Left ventricle myocardium inferior (tissue), 1 donor: ENCODE measurements at regions not wholly inside any gene's neighbourhood (a gene's known extent, or its start where the extent isn't known, plus 50 kb on each side); places are given as distances from the start of the nearest gene placed in this dataset.

Source experiments
- DNase-seq: peaks from one replicate; pipeline ENCODE4 v3.0.0-alpha.2; 2020
- H3K27ac ChIP-seq: fragments of 200-600 bp; replicated peaks from 2 replicates; pipeline ENCODE4 v1.8.0; 2021
- H3K27me3 ChIP-seq: fragments of 200-600 bp; 2 replicates; pipeline ENCODE4 v1.8.0; 2021; ENCODE audit warnings: low read depth
- H3K36me3 ChIP-seq: fragments of 200-600 bp; 2 replicates; pipeline ENCODE4 v1.8.0; 2021
- H3K4me1 ChIP-seq: fragments of 200-600 bp; 2 replicates; pipeline ENCODE4 v1.8.0; 2021
- H3K4me3 ChIP-seq: fragments of 200-600 bp; 2 replicates; pipeline ENCODE4 v1.8.0; 2021; ENCODE audit warnings: mild to moderate bottlenecking, moderate library complexity
- H3K9me3 ChIP-seq: fragments of 200-600 bp; replicated peaks from 2 replicates; pipeline ENCODE4 v1.8.0; 2021
- intact Hi-C: fragments of 100-400 bp; cut with micrococcal nuclease; formaldehyde crosslinking; loops from one replicate; pipeline ENCODE4 v1.11.0; 2022
- TF ChIP-seq, protein P1 (sequence below): fragments of 200-600 bp; IDR thresholded peaks from 2 replicates; pipeline ENCODE4 v1.8.0; 2021; ENCODE audit warnings: antibody characterized with exemption, mild to moderate bottlenecking, borderline replicate concordance
- donor health status: DM: no; HTN: yes; CAD: no; lungs with severe emphysema.

DNA sequence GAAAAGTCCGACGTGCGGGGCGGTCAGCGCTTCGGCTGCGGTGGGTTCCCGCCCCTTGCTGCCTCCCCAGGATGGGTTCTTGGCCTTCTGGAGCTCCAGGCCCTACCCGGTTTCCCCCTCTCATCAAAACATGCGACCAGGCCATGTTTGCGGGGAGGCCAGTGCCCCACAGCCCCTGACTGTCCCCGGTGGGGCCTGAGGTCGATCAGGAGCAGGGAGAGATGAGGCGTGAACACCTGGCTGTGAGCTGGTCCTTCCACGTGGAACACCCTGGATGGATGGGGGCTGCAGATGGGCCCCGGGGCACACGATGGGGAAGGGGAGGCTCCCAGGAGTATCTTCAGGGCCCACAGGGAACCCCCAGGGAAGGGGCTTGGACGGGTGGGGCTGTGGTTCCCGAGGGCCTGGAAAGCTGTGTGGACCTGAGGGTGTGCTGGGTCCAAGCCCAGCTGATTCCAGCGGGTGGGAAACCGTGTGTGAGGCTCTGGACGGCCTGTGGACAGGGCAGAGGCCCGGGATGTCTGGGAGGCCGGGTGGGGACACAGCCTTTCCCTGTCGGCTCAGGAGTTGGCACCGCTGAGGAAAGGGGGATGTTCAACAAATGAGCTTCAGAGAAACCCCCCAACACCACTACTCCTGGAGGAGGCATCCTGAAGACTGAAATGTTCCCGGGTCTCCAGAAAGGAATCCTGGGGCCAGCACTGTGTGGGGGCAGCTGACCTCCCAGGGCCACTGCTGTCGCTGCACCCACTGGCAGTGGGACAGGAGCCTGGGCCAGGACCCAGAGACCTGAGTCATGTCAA lies 187.0 kb upstream of the C14orf180 start:
- Histone ChIP-seq H3K9me3 (peaks cover 9% of the 10 kb centered on the region), H3K36me3 (no peaks in the 10 kb centered on the region), H3K4me1 (peaks cover 43% of the 10 kb centered on the region), H3K27me3 (peaks cover 8% of the 10 kb centered on the region), H3K4me3 (no peak overlapping the region), H3K27ac (peak overlapping the region; percentile 90)
- TF ChIP-seq, protein P1, sequence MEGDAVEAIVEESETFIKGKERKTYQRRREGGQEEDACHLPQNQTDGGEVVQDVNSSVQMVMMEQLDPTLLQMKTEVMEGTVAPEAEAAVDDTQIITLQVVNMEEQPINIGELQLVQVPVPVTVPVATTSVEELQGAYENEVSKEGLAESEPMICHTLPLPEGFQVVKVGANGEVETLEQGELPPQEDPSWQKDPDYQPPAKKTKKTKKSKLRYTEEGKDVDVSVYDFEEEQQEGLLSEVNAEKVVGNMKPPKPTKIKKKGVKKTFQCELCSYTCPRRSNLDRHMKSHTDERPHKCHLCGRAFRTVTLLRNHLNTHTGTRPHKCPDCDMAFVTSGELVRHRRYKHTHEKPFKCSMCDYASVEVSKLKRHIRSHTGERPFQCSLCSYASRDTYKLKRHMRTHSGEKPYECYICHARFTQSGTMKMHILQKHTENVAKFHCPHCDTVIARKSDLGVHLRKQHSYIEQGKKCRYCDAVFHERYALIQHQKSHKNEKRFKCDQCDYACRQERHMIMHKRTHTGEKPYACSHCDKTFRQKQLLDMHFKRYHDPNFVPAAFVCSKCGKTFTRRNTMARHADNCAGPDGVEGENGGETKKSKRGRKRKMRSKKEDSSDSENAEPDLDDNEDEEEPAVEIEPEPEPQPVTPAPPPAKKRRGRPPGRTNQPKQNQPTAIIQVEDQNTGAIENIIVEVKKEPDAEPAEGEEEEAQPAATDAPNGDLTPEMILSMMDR: no peak
- intact Hi-C loops: no loop called here
- no peak for DNase-seq

GRCh38 chr14:104393199-104393897 lies 186.2 kb upstream of the C14orf180 start:
- Histone ChIP-seq H3K27ac (peak overlapping the region; percentile 90), H3K27me3 (peaks cover 8% of the 10 kb centered on the region), H3K4me3 (peak overlapping the region; percentile 11), H3K9me3 (peaks cover 17% of the 10 kb centered on the region), H3K36me3 (no peaks in the 10 kb centered on the region), H3K4me1 (peaks cover 43% of the 10 kb centered on the region)
- peak; percentile 55 for DNase-seq
- intact Hi-C loops: no loop called here
- TF ChIP-seq, protein P1: no peak

DNA sequence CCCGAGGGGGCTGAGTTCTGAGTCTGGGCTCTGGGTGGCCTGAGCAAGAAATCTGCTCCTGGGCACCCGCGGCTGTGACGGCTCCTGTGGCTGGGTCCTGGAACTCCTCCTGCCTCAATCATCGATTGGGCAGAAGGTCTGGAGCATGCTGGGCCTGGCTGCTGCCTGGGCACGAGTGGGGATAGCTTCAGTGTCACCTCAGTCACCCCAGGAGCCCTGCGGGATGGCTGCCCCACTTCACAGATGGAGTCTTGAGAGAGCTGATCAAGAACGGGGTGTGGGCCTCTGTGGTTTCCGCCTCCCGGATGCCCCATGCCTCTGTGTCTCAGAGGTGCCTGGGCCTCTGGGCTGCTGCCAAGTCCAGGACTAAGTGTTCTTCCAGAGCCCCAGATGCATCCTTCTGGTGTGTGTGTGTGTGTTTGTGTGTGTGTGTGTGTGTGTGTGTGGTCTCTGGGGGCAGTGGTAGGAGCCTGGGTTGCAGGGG lies 185.6 kb upstream of the C14orf180 start:
- Histone ChIP-seq H3K27ac (peak overlapping the region; percentile 90), H3K4me1 (peaks cover 43% of the 10 kb centered on the region), H3K4me3 (peak overlapping the region; percentile 11), H3K36me3 (no peaks in the 10 kb centered on the region), H3K9me3 (peaks cover 23% of the 10 kb centered on the region), H3K27me3 (peaks cover 8% of the 10 kb centered on the region)
- TF ChIP-seq, protein P1: no peak
- intact Hi-C loops: no loop called here
- peak; percentile 69 for DNase-seq

DNA sequence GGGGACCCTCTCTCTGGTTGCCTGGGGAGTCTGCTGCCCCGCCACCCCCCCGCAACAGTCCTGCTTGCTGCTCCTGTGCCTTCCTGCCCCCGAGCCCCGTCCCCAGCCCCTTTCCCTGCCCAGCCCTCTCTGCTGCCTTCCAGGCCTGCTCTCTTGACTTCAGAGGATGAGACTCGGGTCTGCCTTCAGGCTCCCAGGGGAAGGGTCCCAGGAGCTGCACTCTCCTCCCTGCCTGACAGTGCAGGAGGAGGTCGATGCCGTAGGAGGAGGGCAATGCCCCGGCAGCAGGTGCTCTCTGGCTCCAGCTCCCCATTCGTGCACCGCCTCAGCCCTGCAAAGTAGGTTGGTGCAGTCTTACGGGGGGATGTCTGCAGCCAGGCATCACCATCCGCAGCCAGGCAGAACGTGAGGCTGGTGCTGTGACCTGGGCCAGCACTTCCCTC lies 185.1 kb upstream of the C14orf180 start:
- H3K27ac ChIP-seq: no peak overlapping the region
- DNase-seq: peak; percentile 10
- no peaks in the 10 kb centered on the region for H3K36me3 ChIP-seq
- H3K27me3 ChIP-seq: peaks cover 8% of the 10 kb centered on the region
- intact Hi-C loops: no loop called here
- no peak overlapping the region for H3K4me3 ChIP-seq
- TF ChIP-seq, protein P1: no peak
- H3K4me1 ChIP-seq: peaks cover 39% of the 10 kb centered on the region
- H3K9me3 ChIP-seq: peaks cover 24% of the 10 kb centered on the region

- no peak overlapping the region for H3K27ac ChIP-seq
- DNase-seq: no peak
- peaks cover 36% of the 10 kb centered on the region for H3K4me1 ChIP-seq
- peaks cover 24% of the 10 kb centered on the region for H3K9me3 ChIP-seq
- H3K36me3 ChIP-seq: no peaks in the 10 kb centered on the region
- intact Hi-C loops: no loop called here
- H3K4me3 ChIP-seq: no peak overlapping the region
- TF ChIP-seq, protein P1: no peak
- peaks cover 8% of the 10 kb centered on the region for H3K27me3 ChIP-seq
These were observed 184.3 kb upstream of the C14orf180 start for GRCh38 chr14:104395276-104395675.
